ENCODE measurements at regions not wholly inside any gene's neighbourhood (a gene's known extent, or its start where the extent isn't known, plus 50 kb on each side); places are given as distances from the start of the nearest gene placed in this dataset.

DNA sequence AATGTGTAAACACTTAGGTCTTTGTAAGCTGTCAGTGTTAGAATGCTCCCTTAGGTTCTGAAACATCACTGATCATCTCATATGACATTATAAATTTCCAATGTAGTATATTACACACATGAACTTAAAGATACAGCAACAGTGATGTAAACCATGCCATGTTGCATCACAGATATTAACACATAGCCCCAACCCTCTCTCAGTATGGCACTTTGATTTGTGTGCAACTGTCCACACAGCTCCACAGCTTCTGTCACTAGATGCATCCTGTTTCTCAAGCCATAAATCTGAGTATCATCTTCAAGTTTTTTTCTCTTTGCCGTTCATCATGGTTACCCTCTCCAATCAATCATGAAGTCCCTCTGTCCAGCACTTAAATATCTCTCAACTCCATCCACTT is 69.2 kb upstream of the LRP1B start:
- H3K9me3 Mint-ChIP-seq, result no peaks in the 10 kb centered on the region
- TF ChIP-seq, protein P1, sequence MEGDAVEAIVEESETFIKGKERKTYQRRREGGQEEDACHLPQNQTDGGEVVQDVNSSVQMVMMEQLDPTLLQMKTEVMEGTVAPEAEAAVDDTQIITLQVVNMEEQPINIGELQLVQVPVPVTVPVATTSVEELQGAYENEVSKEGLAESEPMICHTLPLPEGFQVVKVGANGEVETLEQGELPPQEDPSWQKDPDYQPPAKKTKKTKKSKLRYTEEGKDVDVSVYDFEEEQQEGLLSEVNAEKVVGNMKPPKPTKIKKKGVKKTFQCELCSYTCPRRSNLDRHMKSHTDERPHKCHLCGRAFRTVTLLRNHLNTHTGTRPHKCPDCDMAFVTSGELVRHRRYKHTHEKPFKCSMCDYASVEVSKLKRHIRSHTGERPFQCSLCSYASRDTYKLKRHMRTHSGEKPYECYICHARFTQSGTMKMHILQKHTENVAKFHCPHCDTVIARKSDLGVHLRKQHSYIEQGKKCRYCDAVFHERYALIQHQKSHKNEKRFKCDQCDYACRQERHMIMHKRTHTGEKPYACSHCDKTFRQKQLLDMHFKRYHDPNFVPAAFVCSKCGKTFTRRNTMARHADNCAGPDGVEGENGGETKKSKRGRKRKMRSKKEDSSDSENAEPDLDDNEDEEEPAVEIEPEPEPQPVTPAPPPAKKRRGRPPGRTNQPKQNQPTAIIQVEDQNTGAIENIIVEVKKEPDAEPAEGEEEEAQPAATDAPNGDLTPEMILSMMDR (conservative IDR thresholded peaks at IDR 0.05), result no peak
- no peak overlapping the region for H3K4ac ChIP-seq (ENCODE audit: low read depth, low read length)

More for the DNA sequence above, 69.2 kb upstream of the LRP1B start:
- Histone ChIP-seq H2BK15ac (ENCODE audit: low read depth, low read length) (no peak overlapping the region), H2BK20ac (ENCODE audit: low read depth, low read length, poor library complexity, severe bottlenecking) (no peak overlapping the region), H3K23ac (ENCODE audit: insufficient read length, low read depth, low read length) (no peak overlapping the region), H3K4me1 (ENCODE audit: insufficient read depth, low read length) (no peaks in the 10 kb centered on the region), H4K5ac (ENCODE audit: insufficient read length, low read depth, low read length) (no peak overlapping the region), H3K79me1 (ENCODE audit: insufficient read depth, low read depth, low read length, poor library complexity, severe bottlenecking) (no peaks in the 10 kb centered on the region), H2BK5ac (ENCODE audit: insufficient read length, low read length) (no peak overlapping the region), H2BK12ac (ENCODE audit: insufficient read length, low read depth, low read length) (no peak overlapping the region), H2AFZ (ENCODE audit: low read length) (no peak overlapping the region), H4K8ac (replicated peaks; ENCODE audit: insufficient read length, low read depth, low read length) (no peak overlapping the region), H3K4me2 (ENCODE audit: insufficient read depth, insufficient read length, low read length) (no peak overlapping the region), H3K18ac (ENCODE audit: insufficient read length, low read depth, low read length) (no peak overlapping the region), H3K27me3 (ENCODE audit: insufficient read depth, low read length) (no peaks in the 10 kb centered on the region), H4K20me1 (ENCODE audit: control insufficient read depth, insufficient read depth, insufficient read length) (no peaks in the 10 kb centered on the region), H4K91ac (ENCODE audit: insufficient read length, low read depth, low read length) (no peak overlapping the region), H3K56ac (ENCODE audit: insufficient read length, low read depth, low read length) (no peak overlapping the region), H3K9me3 (ENCODE audit: control insufficient read depth, low read depth, low read length) (no peaks in the 10 kb centered on the region), H3K79me2 (ENCODE audit: insufficient read depth, low read length) (no peaks in the 10 kb centered on the region), H3K23me2 (ENCODE audit: insufficient read length, low read depth, low read length, poor library complexity, severe bottlenecking) (no peaks in the 10 kb centered on the region), H3K9ac (ENCODE audit: extremely low read depth, insufficient read length, low read length) (no peak overlapping the region), H2BK120ac (ENCODE audit: low read depth, low read length, poor library complexity, severe bottlenecking) (no peak overlapping the region), H2AK5ac (ENCODE audit: insufficient read length, low read length) (no peak overlapping the region), H3K14ac (ENCODE audit: insufficient read depth, low read length) (no peak overlapping the region), H3T11ph (ENCODE audit: low read length) (no peak overlapping the region), H3K27ac (ENCODE audit: insufficient read length, low read depth, low read length) (no peak overlapping the region)
- Mint-ChIP-seq H3K36me3 (ENCODE audit: insufficient read depth in 1 of 3, low read depth in 3 of 3) (no peaks in the 10 kb centered on the region), H3K4me3 (no peak overlapping the region), H3K27ac (no peak overlapping the region; a peak in 1 of 7 replicates), H3K27me3 (ENCODE audit: low read depth) (no peaks in the 10 kb centered on the region), H3K4me1 (no peaks in the 10 kb centered on the region)
- WGBS (ENCODE audit: extremely low coverage, insufficient read length, low lambda C conversion rate), result no CpG with 5 or more reads among the region's 1 CpG
- no peak for DNase-seq

All from H9 (cell line).